Neural progenitor cell (in vitro differentiated cells): ENCODE measurements at regions not wholly inside any gene's neighbourhood (a gene's known extent, or its start where the extent isn't known, plus 50 kb on each side); places are given as distances from the start of the nearest gene placed in this dataset.

Experiments used
- DNase-seq: peaks from one replicate; pipeline ENCODE4 v3.0.0-alpha.2; 2016; ENCODE audit warnings: low spot score
- H2AFZ ChIP-seq: fragments of 200-600 bp; sonication (generic); replicated peaks from 2 replicates; pipeline ENCODE4 v1.6.1; 2016; ENCODE audit warnings: antibody characterized with exemption
- H3F3A ChIP-seq: fragments of 200-600 bp; sonication (generic); 2 replicates; pipeline ENCODE4 v1.6.1; 2016; ENCODE audit warnings: antibody characterized with exemption, low read depth
- H3K27ac ChIP-seq: fragments of 200-600 bp; sonication (generic); 2 replicates; pipeline ENCODE4 v1.5.1; 2016; ENCODE audit warnings: mild to moderate bottlenecking
- H3K27me3 ChIP-seq: fragments of 200-600 bp; sonication (generic); 2 replicates; pipeline ENCODE4 v1.6.1; 2016; ENCODE audit warnings: mild to moderate bottlenecking, moderate library complexity
- H3K36me3 ChIP-seq: fragments of 200-600 bp; sonication (generic); 2 replicates; pipeline ENCODE4 v1.5.1; 2016
- H3K4me1 ChIP-seq: fragments of 200-600 bp; sonication (generic); 2 replicates; pipeline ENCODE4 v1.6.1; 2016; ENCODE audit warnings: mixed run types
- H3K4me2 ChIP-seq: fragments of 200-600 bp; sonication (generic); 2 replicates; pipeline ENCODE4 v1.6.1; 2016
- H3K4me3 ChIP-seq: fragments of 200-600 bp; sonication (generic); 2 replicates; pipeline ENCODE4 v1.5.1; 2016
- H3K79me2 ChIP-seq: fragments of 200-600 bp; sonication (generic); 2 replicates; pipeline ENCODE4 v1.6.1; 2016; ENCODE audit warnings: low read depth
- H3K9ac ChIP-seq: fragments of 200-600 bp; sonication (generic); 2 replicates; pipeline ENCODE4 v1.6.1; 2016
- H3K9me3 ChIP-seq: fragments of 200-600 bp; sonication (generic); 2 replicates; pipeline ENCODE4 v1.5.1; 2016; ENCODE audit warnings: low read depth
- H4K20me1 ChIP-seq: fragments of 200-600 bp; sonication (generic); 2 replicates; pipeline ENCODE4 v1.6.1; 2016; ENCODE audit warnings: low read depth
- H3K27ac Mint-ChIP-seq: 3 replicates; pipeline ENCODE4 v1.8.0; 2021; ENCODE audit warnings: mixed read lengths
- H3K27me3 Mint-ChIP-seq: 2 replicates; pipeline ENCODE4 v1.8.0; 2022; ENCODE audit warnings: low read depth, mild to moderate bottlenecking, inconsistent platforms, moderate library complexity, mixed read lengths; ENCODE audit not compliant: insufficient read depth
- H3K36me3 Mint-ChIP-seq: 3 replicates; pipeline ENCODE4 v1.8.0; 2021; ENCODE audit warnings: mixed read lengths
- H3K4me1 Mint-ChIP-seq: 3 replicates; pipeline ENCODE4 v1.8.0; 2021; ENCODE audit warnings: mixed read lengths
- H3K4me3 Mint-ChIP-seq: 3 replicates; pipeline ENCODE4 v1.8.0; 2021; ENCODE audit warnings: mild to moderate bottlenecking, moderate library complexity, mixed read lengths
- H3K9me3 Mint-ChIP-seq: 3 replicates; pipeline ENCODE4 v1.8.0; 2020; ENCODE audit warnings: mixed read lengths
- CTCF ChIP-seq: fragments of 200-600 bp; sonication (generic); IDR thresholded peaks from 2 replicates; pipeline ENCODE4 v1.5.1; 2017; ENCODE audit warnings: antibody characterized with exemption, mild to moderate bottlenecking
- EZH2 ChIP-seq: fragments of 200-600 bp; sonication (generic); IDR thresholded peaks from 2 replicates; pipeline ENCODE4 v1.6.1; 2017; ENCODE audit warnings: antibody characterized with exemption, mild to moderate bottlenecking, moderate library complexity
- EZH2phosphoT487 ChIP-seq: fragments of 200-600 bp; sonication (generic); IDR thresholded peaks from 2 replicates; pipeline ENCODE4 v1.6.1; 2017; ENCODE audit warnings: antibody characterized with exemption

GRCh38 chr13:62294244-62294643 is 878.6 kb upstream of the PCDH20 start:
- Histone ChIP-seq H3K27ac (no peak overlapping the region), H3K27me3 (no peaks in the 10 kb centered on the region), H3K9ac (no peak overlapping the region), H2AFZ (no peak overlapping the region), H4K20me1 (no peaks in the 10 kb centered on the region), H3F3A (no peaks in the 10 kb centered on the region), H3K79me2 (no peaks in the 10 kb centered on the region), H3K4me1 (no peaks in the 10 kb centered on the region), H3K4me2 (no peak overlapping the region), H3K9me3 (no peaks in the 10 kb centered on the region), H3K36me3 (no peaks in the 10 kb centered on the region), H3K4me3 (no peak overlapping the region)
- Mint-ChIP-seq H3K27ac (no peak overlapping the region), H3K27me3 (no peaks in the 10 kb centered on the region), H3K36me3 (peaks cover 2% of the 10 kb centered on the region), H3K4me1 (no peaks in the 10 kb centered on the region), H3K9me3 (peaks cover 7% of the 10 kb centered on the region), H3K4me3 (no peak overlapping the region)
- no peak for TF ChIP-seq CTCF
- no peak for TF ChIP-seq EZH2phosphoT487
- no peak for TF ChIP-seq EZH2
- DNase-seq, result no peak

- TF ChIP-seq CTCF, result no peak
- no peak for TF ChIP-seq EZH2
- TF ChIP-seq EZH2phosphoT487, result no peak
- Mint-ChIP-seq H3K4me1 (no peaks in the 10 kb centered on the region), H3K9me3 (peaks cover 7% of the 10 kb centered on the region), H3K4me3 (no peak overlapping the region), H3K27me3 (no peaks in the 10 kb centered on the region), H3K27ac (no peak overlapping the region), H3K36me3 (peaks cover 2% of the 10 kb centered on the region)
- Histone ChIP-seq H3K79me2 (no peaks in the 10 kb centered on the region), H3K27ac (no peak overlapping the region), H4K20me1 (no peaks in the 10 kb centered on the region), H3K9me3 (no peaks in the 10 kb centered on the region), H3K36me3 (no peaks in the 10 kb centered on the region), H2AFZ (no peak overlapping the region), H3F3A (no peaks in the 10 kb centered on the region), H3K9ac (no peak overlapping the region), H3K27me3 (no peaks in the 10 kb centered on the region), H3K4me3 (no peak overlapping the region), H3K4me1 (no peaks in the 10 kb centered on the region), H3K4me2 (no peak overlapping the region)
- no peak for DNase-seq
Measured at GRCh38 chr13:62292714-62293480, 877.2 kb upstream of the PCDH20 start.

GRCh38 chr13:62290542-62290941 is 874.9 kb upstream of the PCDH20 start:
- Mint-ChIP-seq H3K4me3 (no peak overlapping the region), H3K4me1 (no peaks in the 10 kb centered on the region), H3K36me3 (peaks cover 2% of the 10 kb centered on the region), H3K27ac (no peak overlapping the region), H3K27me3 (no peaks in the 10 kb centered on the region), H3K9me3 (peaks cover 7% of the 10 kb centered on the region)
- DNase-seq, result no peak
- Histone ChIP-seq H3K36me3 (no peaks in the 10 kb centered on the region), H3K4me1 (no peaks in the 10 kb centered on the region), H3K79me2 (no peaks in the 10 kb centered on the region), H3K27ac (no peak overlapping the region), H3K9ac (no peak overlapping the region), H3K4me2 (no peak overlapping the region), H3K27me3 (no peaks in the 10 kb centered on the region), H3K4me3 (no peak overlapping the region), H3F3A (no peaks in the 10 kb centered on the region), H2AFZ (no peak overlapping the region), H4K20me1 (no peaks in the 10 kb centered on the region), H3K9me3 (no peaks in the 10 kb centered on the region)
- TF ChIP-seq CTCF (no peak), EZH2 (no peak), EZH2phosphoT487 (no peak)
